ENCODE measurements at regions not wholly inside any gene's neighbourhood (a gene's known extent, or its start where the extent isn't known, plus 50 kb on each side); places are given as distances from the start of the nearest gene placed in this dataset.

DNA sequence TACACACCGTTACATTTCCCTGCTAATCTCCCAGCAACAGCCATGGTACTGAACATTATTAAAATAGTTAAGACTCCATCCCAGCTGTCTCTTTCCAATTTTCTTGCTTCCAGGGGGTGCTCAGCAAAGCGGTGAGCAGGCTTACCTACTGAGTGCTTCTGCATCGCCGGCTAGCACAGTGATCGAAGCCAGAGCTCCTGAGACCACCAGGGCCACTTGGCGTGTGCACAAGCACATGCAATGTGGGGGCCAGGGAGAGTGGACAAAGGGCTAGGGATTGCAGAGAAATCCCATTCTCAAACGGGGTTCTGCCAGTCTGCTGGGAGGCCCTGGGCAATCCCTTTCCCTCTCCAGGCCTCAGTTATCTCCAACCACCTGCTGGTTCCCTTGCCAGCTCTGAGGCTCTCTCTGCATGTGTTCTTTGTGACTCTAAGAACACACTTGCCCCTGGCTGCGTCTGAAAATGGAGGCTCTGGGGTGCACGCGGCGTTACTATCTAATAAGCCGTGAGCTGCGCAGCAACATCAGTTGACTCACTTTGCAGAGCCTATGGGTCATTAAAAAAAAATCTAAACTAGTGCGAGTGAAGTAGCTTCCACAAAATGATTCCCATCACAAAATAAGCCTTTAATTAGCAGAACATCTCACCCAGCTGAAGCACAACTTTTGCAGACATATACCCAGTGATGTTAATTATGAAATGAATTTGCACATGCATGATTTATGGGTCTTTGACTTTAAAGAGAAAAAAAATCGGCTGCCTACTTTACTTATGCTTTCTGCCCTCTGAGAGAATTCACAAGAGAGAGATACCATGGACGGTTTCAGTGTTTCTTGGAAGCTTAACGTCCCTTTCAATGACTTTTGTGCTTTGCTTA, 271.5 kb downstream of the TLE3 start:
- no peak for TF ChIP-seq RAD21 (IDR thresholded peaks at IDR 0.05; ENCODE audit: low read length)
- no peak for TF ChIP-seq RCOR1 (IDR thresholded peaks at IDR 0.05; ENCODE audit: low read length)
- no peak for TF ChIP-seq POLR2AphosphoS5 (IDR thresholded peaks at IDR 0.05; ENCODE audit: low read depth, low read length)
- TF ChIP-seq, protein P1, sequence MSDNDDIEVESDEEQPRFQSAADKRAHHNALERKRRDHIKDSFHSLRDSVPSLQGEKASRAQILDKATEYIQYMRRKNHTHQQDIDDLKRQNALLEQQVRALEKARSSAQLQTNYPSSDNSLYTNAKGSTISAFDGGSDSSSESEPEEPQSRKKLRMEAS (IDR thresholded peaks at IDR 0.05; ENCODE audit: low read depth), result no peak
- no peak for TF ChIP-seq RFX5 (IDR thresholded peaks at IDR 0.05; ENCODE audit: low read length)
- TF ChIP-seq, protein P2, sequence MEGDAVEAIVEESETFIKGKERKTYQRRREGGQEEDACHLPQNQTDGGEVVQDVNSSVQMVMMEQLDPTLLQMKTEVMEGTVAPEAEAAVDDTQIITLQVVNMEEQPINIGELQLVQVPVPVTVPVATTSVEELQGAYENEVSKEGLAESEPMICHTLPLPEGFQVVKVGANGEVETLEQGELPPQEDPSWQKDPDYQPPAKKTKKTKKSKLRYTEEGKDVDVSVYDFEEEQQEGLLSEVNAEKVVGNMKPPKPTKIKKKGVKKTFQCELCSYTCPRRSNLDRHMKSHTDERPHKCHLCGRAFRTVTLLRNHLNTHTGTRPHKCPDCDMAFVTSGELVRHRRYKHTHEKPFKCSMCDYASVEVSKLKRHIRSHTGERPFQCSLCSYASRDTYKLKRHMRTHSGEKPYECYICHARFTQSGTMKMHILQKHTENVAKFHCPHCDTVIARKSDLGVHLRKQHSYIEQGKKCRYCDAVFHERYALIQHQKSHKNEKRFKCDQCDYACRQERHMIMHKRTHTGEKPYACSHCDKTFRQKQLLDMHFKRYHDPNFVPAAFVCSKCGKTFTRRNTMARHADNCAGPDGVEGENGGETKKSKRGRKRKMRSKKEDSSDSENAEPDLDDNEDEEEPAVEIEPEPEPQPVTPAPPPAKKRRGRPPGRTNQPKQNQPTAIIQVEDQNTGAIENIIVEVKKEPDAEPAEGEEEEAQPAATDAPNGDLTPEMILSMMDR (IDR thresholded peaks at IDR 0.05), result no peak
- TF ChIP-seq EZH2phosphoT487 (IDR thresholded peaks at IDR 0.05; ENCODE audit: borderline replicate concordance, low read depth), result no peak
- TF ChIP-seq, protein P3, sequence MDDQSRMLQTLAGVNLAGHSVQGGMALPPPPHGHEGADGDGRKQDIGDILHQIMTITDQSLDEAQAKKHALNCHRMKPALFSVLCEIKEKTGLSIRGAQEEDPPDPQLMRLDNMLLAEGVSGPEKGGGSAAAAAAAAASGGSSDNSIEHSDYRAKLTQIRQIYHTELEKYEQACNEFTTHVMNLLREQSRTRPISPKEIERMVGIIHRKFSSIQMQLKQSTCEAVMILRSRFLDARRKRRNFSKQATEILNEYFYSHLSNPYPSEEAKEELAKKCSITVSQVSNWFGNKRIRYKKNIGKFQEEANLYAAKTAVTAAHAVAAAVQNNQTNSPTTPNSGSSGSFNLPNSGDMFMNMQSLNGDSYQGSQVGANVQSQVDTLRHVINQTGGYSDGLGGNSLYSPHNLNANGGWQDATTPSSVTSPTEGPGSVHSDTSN (IDR thresholded peaks at IDR 0.05), result no peak

All from SK-N-SH (cell line).